Breast epithelium (tissue), 4 donors: ENCODE measurements at regions not wholly inside any gene's neighbourhood (a gene's known extent, or its start where the extent isn't known, plus 50 kb on each side); places are given as distances from the start of the nearest gene placed in this dataset.

Experiments used
- DNase-seq, 2 donors: peaks; one replicate each; pipeline ENCODE4 v3.0.0-alpha.2; 2019; ENCODE audit warnings: low spot score in 2 of 2
- H3K27ac ChIP-seq, 2 donors: fragments of 200-600 bp; sonication (generic) in 1 of 2; one replicate each; pipeline ENCODE4 v1.5.1; 2016 to 2019; ENCODE audit warnings: mild to moderate bottlenecking in 1 of 2
- H3K27me3 ChIP-seq, 2 donors: fragments of 200-600 bp; sonication (generic) in 1 of 2; one replicate each; pipeline versions ENCODE4 v1.5.1 to v1.6.0; 2017 to 2019; ENCODE audit warnings: control low read depth in 1 of 2, mild to moderate bottlenecking in 1 of 2
- H3K36me3 ChIP-seq: fragments of 200-600 bp; one replicate; pipeline ENCODE4 v1.5.1; 2019
- H3K4me1 ChIP-seq, 2 donors: fragments of 200-600 bp; sonication (generic); one replicate each; pipeline ENCODE4 v1.5.1; 2016 to 2019; ENCODE audit warnings: control low read depth in 1 of 2
- H3K4me3 ChIP-seq, 3 donors: fragments of 200-600 bp; sonication (generic); 1 replicate in 2 of 3; 2 replicates in 1 of 3; pipeline ENCODE4 v1.5.1; 2016 to 2019; ENCODE audit warnings: mild to moderate bottlenecking in 3 of 3, moderate library complexity in 2 of 3
- H3K9me3 ChIP-seq, 2 donors: fragments of 200-600 bp; sonication (generic) in 1 of 2; one replicate each; pipeline ENCODE4 v1.5.1; 2016 to 2019; ENCODE audit warnings: control low read depth in 1 of 2
- POLR2A ChIP-seq: fragments of 450-650 bp; IDR thresholded peaks from one replicate; pipeline ENCODE4 v1.6.1; 2016; ENCODE audit warnings: antibody characterized with exemption, mild to moderate bottlenecking, moderate library complexity
- POLR2AphosphoS5 ChIP-seq, 3 donors: sonication (generic); formaldehyde crosslinking; IDR thresholded peaks; one replicate each; pipeline ENCODE4 v1.6.1; 2017; ENCODE audit warnings: antibody characterized with exemption in 3 of 3
- intact Hi-C: fragments of 100-400 bp; cut with DNase I; formaldehyde crosslinking; loops from one replicate; pipeline ENCODE4 v1.15.1; 2023; ENCODE audit warnings: low total_unique reads
- TF ChIP-seq, protein P1 (sequence below), 3 donors: fragments of 450-650 bp; IDR thresholded peaks; one replicate each; pipeline ENCODE4 v1.5.1; 2016 to 2017; ENCODE audit warnings: antibody characterized with exemption in 3 of 3, mild to moderate bottlenecking in 3 of 3, moderate library complexity in 3 of 3

DNA sequence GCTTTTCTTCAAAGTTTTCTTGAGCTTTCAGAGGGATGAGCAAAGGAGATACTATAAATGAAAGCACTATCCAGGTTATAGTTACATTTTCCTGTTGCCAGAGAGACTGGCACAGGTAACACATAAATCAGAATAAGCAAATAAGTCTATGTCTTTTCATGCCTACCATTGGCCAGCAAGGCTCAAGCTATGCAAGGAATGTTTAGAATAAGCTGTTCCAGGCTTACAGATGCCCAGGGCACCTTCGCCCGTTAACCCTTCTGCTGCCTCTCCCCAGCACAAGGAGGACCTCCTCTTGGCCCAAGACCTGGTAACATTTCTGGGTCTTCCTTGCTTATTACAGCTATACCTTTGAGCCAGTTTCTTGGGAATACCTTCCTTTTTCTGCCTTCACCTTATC is 233.7 kb upstream of the MEIS1 start:
- Histone ChIP-seq H3K27ac (no peak overlapping the region), H3K27me3 (no peaks in the 10 kb centered on the region), H3K4me3 (no peak overlapping the region), H3K4me1 (no peaks in the 10 kb centered on the region), H3K36me3 (no peaks in the 10 kb centered on the region), H3K9me3 (peaks cover 5 to 8% of the 10 kb centered on the region in 2 donors)
- no peak for DNase-seq
- TF ChIP-seq POLR2AphosphoS5 (IDR thresholded peaks at IDR 0.05) (no peak), POLR2A (no peak)
- TF ChIP-seq, protein P1, sequence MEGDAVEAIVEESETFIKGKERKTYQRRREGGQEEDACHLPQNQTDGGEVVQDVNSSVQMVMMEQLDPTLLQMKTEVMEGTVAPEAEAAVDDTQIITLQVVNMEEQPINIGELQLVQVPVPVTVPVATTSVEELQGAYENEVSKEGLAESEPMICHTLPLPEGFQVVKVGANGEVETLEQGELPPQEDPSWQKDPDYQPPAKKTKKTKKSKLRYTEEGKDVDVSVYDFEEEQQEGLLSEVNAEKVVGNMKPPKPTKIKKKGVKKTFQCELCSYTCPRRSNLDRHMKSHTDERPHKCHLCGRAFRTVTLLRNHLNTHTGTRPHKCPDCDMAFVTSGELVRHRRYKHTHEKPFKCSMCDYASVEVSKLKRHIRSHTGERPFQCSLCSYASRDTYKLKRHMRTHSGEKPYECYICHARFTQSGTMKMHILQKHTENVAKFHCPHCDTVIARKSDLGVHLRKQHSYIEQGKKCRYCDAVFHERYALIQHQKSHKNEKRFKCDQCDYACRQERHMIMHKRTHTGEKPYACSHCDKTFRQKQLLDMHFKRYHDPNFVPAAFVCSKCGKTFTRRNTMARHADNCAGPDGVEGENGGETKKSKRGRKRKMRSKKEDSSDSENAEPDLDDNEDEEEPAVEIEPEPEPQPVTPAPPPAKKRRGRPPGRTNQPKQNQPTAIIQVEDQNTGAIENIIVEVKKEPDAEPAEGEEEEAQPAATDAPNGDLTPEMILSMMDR (IDR thresholded peaks at IDR 0.05): no peak
- intact Hi-C loops: no loop called here

DNA sequence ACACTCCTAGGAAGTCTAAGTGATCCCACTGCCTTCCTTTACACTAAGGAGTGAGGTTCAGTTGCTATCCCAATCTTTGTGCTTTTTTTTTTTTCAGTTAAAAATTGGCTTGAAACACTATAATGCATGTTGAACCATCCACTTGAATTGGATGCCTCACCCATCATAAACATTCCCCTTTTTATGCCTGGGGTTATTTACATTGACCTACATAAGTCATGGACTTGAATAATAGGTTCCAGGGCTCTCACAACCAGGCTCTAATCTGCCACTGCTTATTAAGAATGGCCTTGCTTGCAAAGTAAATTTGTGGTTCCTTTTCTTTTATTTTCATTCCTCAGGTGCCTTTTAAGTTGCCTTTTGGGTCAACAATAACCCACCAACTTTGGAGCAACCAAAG is 236.1 kb upstream of the MEIS1 start:
- no peaks in the 10 kb centered on the region for H3K4me1 ChIP-seq
- H3K27me3 ChIP-seq: no peaks in the 10 kb centered on the region
- H3K4me3 ChIP-seq: no peak overlapping the region
- H3K9me3 ChIP-seq: peaks cover 5 to 8% of the 10 kb centered on the region in 2 donors
- TF ChIP-seq, protein P1 (IDR thresholded peaks at IDR 0.05): no peak
- TF ChIP-seq POLR2A: no peak
- TF ChIP-seq POLR2AphosphoS5 (IDR thresholded peaks at IDR 0.05): no peak
- intact Hi-C loops: no loop called here
- H3K36me3 ChIP-seq: no peaks in the 10 kb centered on the region
- no peak overlapping the region for H3K27ac ChIP-seq
- no peak for DNase-seq

DNA sequence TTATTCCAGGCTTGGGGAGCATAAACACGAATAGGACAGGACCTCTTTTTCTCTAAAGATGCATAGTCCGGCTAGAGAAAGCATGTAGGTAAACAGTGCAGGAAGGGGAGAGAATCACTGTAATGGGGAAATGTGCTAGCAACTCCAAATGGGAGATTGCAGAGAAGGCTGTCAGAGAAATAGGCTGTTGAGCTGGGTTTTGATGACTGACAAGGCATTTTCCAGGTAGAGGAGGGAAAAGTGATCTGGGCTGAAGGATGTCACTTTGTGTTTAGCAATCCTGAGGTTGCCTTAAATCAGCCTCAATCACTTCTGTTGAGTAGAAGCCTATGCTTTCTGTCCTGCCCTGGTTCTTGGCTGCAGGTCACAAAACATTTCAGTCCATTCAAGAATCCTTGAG is 242.0 kb upstream of the MEIS1 start:
- no peaks in the 10 kb centered on the region for H3K36me3 ChIP-seq
- intact Hi-C loops: no loop called here
- no peaks in the 10 kb centered on the region for H3K4me1 ChIP-seq
- H3K27me3 ChIP-seq: no peaks in the 10 kb centered on the region
- H3K9me3 ChIP-seq: peaks cover 0 to 3% of the 10 kb centered on the region in 2 donors
- no peak overlapping the region for H3K4me3 ChIP-seq
- no peak overlapping the region for H3K27ac ChIP-seq
- no peak for TF ChIP-seq POLR2A
- TF ChIP-seq, protein P1 (IDR thresholded peaks at IDR 0.05): no peak
- no peak for TF ChIP-seq POLR2AphosphoS5 (IDR thresholded peaks at IDR 0.05)
- no peak for DNase-seq

DNA sequence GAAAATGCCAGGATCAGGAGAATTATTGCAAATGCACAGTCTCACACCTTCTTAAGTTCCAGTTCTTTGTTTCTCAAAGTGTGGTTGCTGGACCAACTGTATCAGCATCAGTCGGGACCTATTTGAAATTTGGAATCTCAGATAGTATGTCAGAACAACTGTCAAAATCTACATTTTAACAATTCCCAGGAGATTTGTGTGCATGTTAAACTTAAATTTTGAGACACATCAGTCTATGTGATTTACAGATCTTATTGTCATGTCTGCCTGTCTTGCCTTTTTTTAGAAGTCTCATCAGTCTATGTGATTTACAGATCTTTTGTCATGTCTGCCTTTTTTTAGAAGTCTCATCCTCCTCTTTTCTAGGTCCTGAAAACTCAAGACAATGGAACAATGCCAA is 243.6 kb upstream of the MEIS1 start:
- no peaks in the 10 kb centered on the region for H3K27me3 ChIP-seq
- H3K36me3 ChIP-seq: no peaks in the 10 kb centered on the region
- peaks cover 0 to 6% of the 10 kb centered on the region in 2 donors for H3K9me3 ChIP-seq
- H3K27ac ChIP-seq: no peak overlapping the region
- H3K4me3 ChIP-seq: no peak overlapping the region
- intact Hi-C loops: no loop called here
- DNase-seq: no peak
- H3K4me1 ChIP-seq: no peaks in the 10 kb centered on the region
- TF ChIP-seq, protein P1 (IDR thresholded peaks at IDR 0.05): no peak
- TF ChIP-seq POLR2AphosphoS5 (IDR thresholded peaks at IDR 0.05) (no peak), POLR2A (no peak)

DNA sequence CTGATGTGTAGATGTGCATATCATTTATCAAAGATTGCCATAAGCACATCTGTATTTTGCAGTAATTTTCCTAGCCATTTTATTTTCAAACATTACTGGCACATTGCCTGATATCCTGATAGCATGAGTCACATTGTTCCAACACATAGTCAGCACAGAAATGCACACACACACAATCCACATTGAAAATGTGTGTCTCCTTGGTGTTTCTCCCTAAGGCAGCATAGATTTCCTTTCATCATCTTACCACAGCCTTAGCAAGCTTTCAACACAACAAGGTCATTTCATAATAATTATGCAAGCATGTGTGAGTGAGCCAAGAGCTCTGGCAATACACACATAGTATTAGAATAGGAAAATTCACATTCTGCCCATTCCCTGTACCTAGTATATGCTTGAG is 245.4 kb upstream of the MEIS1 start:
- H3K4me3 ChIP-seq: no peak overlapping the region
- H3K27me3 ChIP-seq: no peaks in the 10 kb centered on the region
- no peaks in the 10 kb centered on the region for H3K36me3 ChIP-seq
- H3K9me3 ChIP-seq: peaks cover 0 to 6% of the 10 kb centered on the region in 2 donors
- TF ChIP-seq POLR2AphosphoS5 (IDR thresholded peaks at IDR 0.05) (peak in 2 of 3 donors; percentile 38 to 58), POLR2A (no peak)
- TF ChIP-seq, protein P1 (IDR thresholded peaks at IDR 0.05): no peak
- no peak for DNase-seq
- intact Hi-C loops: no loop called here
- H3K4me1 ChIP-seq: no peaks in the 10 kb centered on the region
- no peak overlapping the region for H3K27ac ChIP-seq
